ENCODE measurements at regions not wholly inside any gene's neighbourhood (a gene's known extent, or its start where the extent isn't known, plus 50 kb on each side); places are given as distances from the start of the nearest gene placed in this dataset.

GRCh38 chr6:159510141-159510540 is 182.9 kb downstream of the SOD2 start:
- TF ChIP-seq, protein P1, sequence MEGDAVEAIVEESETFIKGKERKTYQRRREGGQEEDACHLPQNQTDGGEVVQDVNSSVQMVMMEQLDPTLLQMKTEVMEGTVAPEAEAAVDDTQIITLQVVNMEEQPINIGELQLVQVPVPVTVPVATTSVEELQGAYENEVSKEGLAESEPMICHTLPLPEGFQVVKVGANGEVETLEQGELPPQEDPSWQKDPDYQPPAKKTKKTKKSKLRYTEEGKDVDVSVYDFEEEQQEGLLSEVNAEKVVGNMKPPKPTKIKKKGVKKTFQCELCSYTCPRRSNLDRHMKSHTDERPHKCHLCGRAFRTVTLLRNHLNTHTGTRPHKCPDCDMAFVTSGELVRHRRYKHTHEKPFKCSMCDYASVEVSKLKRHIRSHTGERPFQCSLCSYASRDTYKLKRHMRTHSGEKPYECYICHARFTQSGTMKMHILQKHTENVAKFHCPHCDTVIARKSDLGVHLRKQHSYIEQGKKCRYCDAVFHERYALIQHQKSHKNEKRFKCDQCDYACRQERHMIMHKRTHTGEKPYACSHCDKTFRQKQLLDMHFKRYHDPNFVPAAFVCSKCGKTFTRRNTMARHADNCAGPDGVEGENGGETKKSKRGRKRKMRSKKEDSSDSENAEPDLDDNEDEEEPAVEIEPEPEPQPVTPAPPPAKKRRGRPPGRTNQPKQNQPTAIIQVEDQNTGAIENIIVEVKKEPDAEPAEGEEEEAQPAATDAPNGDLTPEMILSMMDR (IDR thresholded peaks at IDR 0.05) = no peak

DNA sequence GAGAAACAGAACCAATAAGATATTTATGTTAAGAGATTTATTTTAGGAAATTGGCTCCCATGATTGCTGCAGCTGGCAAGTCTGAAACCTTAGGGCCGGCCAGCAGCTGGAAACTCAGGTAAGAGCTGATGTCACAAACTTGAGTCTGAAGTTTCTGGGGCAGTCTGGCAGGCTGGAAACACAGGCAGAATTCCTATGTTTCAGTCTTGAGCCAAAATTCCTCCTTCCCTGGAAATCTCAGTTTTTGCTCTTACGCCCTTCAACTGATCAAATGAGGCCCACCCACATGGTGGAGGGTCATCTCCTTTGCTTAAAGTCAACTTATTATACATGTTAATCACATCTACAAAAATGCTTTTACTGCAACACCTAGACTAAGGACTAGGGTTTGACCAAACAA is 184.1 kb downstream of the SOD2 start:
- TF ChIP-seq, protein P1 (IDR thresholded peaks at IDR 0.05) = no peak

GRCh38 chr6:159506048-159506447 is 187.0 kb downstream of the SOD2 start:
- TF ChIP-seq, protein P1 (IDR thresholded peaks at IDR 0.05) = no peak

DNA sequence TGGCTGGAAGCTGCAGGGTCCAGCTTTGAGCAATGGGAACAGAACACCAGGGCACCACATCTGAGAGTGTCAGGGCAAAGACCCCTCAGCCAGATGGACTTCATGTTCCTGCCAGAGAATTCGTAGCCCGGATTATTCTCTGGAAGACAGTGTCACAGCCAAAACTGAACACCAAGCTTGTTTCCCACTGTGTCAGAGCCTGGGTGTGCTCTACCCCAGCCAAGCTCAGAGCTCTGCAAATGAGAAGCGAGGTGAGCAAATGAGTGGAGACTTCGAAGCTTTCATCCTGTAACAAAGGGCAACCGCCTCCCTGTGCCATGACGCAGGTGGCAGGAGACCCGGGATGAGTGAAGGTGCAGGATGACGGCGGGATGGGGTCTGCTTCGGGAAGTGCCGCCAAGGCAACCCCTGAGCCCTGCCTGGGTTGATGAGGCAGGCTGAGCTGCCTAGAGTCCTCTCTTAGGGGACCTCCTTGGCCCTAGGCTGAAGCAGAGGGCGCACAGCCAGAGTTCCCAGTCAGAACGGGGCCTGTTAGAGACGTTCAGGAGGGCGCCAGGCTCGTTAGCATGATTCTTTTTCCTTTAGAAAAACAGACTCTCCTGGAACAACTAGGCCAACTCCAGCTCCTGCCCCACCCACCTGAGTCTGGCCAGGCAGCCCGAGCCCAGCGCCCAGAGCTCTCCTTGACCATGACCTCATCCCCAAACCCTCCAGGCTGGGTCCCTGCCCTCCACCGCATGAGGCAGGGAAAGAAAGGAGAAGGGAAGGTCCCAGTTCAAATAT is 187.7 kb downstream of the SOD2 start:
- TF ChIP-seq, protein P1 (IDR thresholded peaks at IDR 0.05) = no peak

GRCh38 chr6:159501558-159501957 is 191.5 kb downstream of the SOD2 start:
- TF ChIP-seq, protein P1 (IDR thresholded peaks at IDR 0.05) = no peak

GRCh38 chr6:159499034-159499433 is 194.0 kb downstream of the SOD2 start:
- TF ChIP-seq, protein P1 (IDR thresholded peaks at IDR 0.05) = no peak

DNA sequence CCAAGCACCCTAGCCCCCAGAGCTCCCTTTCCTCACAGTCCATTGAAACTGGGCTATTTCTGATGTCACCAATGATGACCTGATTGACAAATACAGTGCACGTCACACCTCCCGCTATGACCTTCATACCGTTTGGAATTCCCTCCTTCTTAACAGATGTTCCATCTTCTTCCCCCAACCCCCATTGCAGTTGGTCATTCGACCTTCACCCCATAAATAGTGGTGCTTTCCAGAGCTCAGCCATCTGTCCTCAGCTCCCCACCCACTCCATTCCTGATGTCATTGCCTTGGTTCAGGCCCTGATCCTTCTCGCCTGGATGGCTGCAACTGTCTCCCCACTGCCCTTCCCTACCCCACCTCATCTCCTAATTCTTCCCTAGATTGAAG is 198.5 kb downstream of the SOD2 start:
- TF ChIP-seq, protein P1 (IDR thresholded peaks at IDR 0.05) = no peak
